ENCODE measurements at regions not wholly inside any gene's neighbourhood (a gene's known extent, or its start where the extent isn't known, plus 50 kb on each side); places are given as distances from the start of the nearest gene placed in this dataset.

- Mint-ChIP-seq H3K4me1 (ENCODE audit: low read depth) (no peaks in the 10 kb centered on the region), H3K27me3 (no peaks in the 10 kb centered on the region), H3K27ac (no peak overlapping the region), H3K36me3 (ENCODE audit: insufficient read depth) (no peaks in the 10 kb centered on the region), H3K9me3 (ENCODE audit: low read depth) (no peaks in the 10 kb centered on the region), H3K4me3 (ENCODE audit: low read depth) (no peak overlapping the region)
- DNase-seq (ENCODE audit: low spot score, unreplicated experiment): no peak
- TF ChIP-seq CTCF (IDR thresholded peaks at IDR 0.05; ENCODE audit: unreplicated experiment): no peak
These were observed 328.0 kb upstream of the CRIM1 start for GRCh38 chr2:36027616-36028015.

GRCh38 chr2:36013064-36013463 lies 342.5 kb upstream of the CRIM1 start:
- no peaks in the 10 kb centered on the region for H3K4me1 Mint-ChIP-seq (ENCODE audit: low read depth)
- H3K9me3 Mint-ChIP-seq (ENCODE audit: low read depth): no peaks in the 10 kb centered on the region
- no peak for TF ChIP-seq CTCF (IDR thresholded peaks at IDR 0.05; ENCODE audit: unreplicated experiment)
- DNase-seq (ENCODE audit: low spot score, unreplicated experiment): no peak
- H3K27me3 Mint-ChIP-seq: no peaks in the 10 kb centered on the region
- no peaks in the 10 kb centered on the region for H3K36me3 Mint-ChIP-seq (ENCODE audit: insufficient read depth)
- H3K27ac Mint-ChIP-seq: no peak overlapping the region
- H3K4me3 Mint-ChIP-seq (ENCODE audit: low read depth): no peak overlapping the region

- Mint-ChIP-seq H3K9me3 (ENCODE audit: low read depth) (no peaks in the 10 kb centered on the region), H3K36me3 (ENCODE audit: insufficient read depth) (no peaks in the 10 kb centered on the region), H3K4me1 (ENCODE audit: low read depth) (no peaks in the 10 kb centered on the region), H3K27ac (no peak overlapping the region), H3K27me3 (no peaks in the 10 kb centered on the region), H3K4me3 (ENCODE audit: low read depth) (no peak overlapping the region)
- no peak for TF ChIP-seq CTCF (IDR thresholded peaks at IDR 0.05; ENCODE audit: unreplicated experiment)
- DNase-seq (ENCODE audit: low spot score, unreplicated experiment): no peak
These were observed 349.1 kb upstream of the CRIM1 start for GRCh38 chr2:36006444-36006843.

- no peak overlapping the region for H3K4me3 Mint-ChIP-seq (ENCODE audit: low read depth)
These were observed 352.6 kb upstream of the CRIM1 start for GRCh38 chr2:36002941-36003340.

GRCh38 chr2:35997488-35997887 lies 358.1 kb upstream of the CRIM1 start:
- no peak for DNase-seq (ENCODE audit: low spot score, unreplicated experiment)

More at GRCh38 chr2:36002941-36003340, 352.6 kb upstream of the CRIM1 start:
- H3K36me3 Mint-ChIP-seq (ENCODE audit: insufficient read depth): no peaks in the 10 kb centered on the region
- DNase-seq (ENCODE audit: low spot score, unreplicated experiment): no peak
- H3K4me1 Mint-ChIP-seq (ENCODE audit: low read depth): no peaks in the 10 kb centered on the region
- H3K9me3 Mint-ChIP-seq (ENCODE audit: low read depth): no peaks in the 10 kb centered on the region
- no peaks in the 10 kb centered on the region for H3K27me3 Mint-ChIP-seq
- TF ChIP-seq CTCF (IDR thresholded peaks at IDR 0.05; ENCODE audit: unreplicated experiment): no peak
- no peak overlapping the region for H3K27ac Mint-ChIP-seq

More at GRCh38 chr2:35997488-35997887, 358.1 kb upstream of the CRIM1 start:
- no peak overlapping the region for H3K4me3 Mint-ChIP-seq (ENCODE audit: low read depth)
- no peak overlapping the region for H3K27ac Mint-ChIP-seq
- peaks cover 8% of the 10 kb centered on the region for H3K9me3 Mint-ChIP-seq (ENCODE audit: low read depth)
- H3K27me3 Mint-ChIP-seq: no peaks in the 10 kb centered on the region
- no peak for TF ChIP-seq CTCF (IDR thresholded peaks at IDR 0.05; ENCODE audit: unreplicated experiment)
- H3K36me3 Mint-ChIP-seq (ENCODE audit: insufficient read depth): no peaks in the 10 kb centered on the region
- H3K4me1 Mint-ChIP-seq (ENCODE audit: low read depth): no peaks in the 10 kb centered on the region
